Fibroblast of pulmonary artery (primary cell): ENCODE measurements at regions not wholly inside any gene's neighbourhood (a gene's known extent, or its start where the extent isn't known, plus 50 kb on each side); places are given as distances from the start of the nearest gene placed in this dataset.

Experiments used
- DNase-seq: peaks from one replicate; pipeline ENCODE4 v3.0.0-alpha.2; 2010; ENCODE audit warnings: low read depth
- H3K4me3 ChIP-seq: replicated peaks from 2 replicates; pipeline ENCODE4 v1.5.1; 2011; ENCODE audit warnings: low read depth, mild to moderate bottlenecking, control low read depth, low read length, moderate library complexity
- TF ChIP-seq, protein P1 (sequence below): IDR thresholded peaks from 2 replicates; pipeline ENCODE4 v1.5.1; 2011; ENCODE audit warnings: mild to moderate bottlenecking, control low read depth, low read length, inconsistent platforms; ENCODE audit errors: missing control alignments

DNA sequence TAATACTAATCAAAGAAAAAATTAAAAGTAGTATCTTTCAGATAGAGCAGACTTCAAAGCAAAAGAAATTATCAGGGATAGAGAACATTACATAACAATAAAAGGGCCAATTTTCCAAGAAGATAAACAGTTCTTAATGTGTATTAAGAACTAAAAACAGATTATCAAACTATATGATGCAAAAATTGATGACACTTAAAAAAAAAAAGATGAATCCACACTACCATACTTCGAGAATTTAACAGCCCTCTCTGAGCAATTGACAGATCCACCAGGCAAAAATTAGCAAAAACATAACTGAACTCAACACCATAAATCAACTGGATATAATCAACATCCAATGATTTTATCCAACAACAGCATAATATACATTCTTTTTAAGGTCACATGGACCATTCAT, 686.5 kb downstream of the LRFN5 start:
- TF ChIP-seq, protein P1, sequence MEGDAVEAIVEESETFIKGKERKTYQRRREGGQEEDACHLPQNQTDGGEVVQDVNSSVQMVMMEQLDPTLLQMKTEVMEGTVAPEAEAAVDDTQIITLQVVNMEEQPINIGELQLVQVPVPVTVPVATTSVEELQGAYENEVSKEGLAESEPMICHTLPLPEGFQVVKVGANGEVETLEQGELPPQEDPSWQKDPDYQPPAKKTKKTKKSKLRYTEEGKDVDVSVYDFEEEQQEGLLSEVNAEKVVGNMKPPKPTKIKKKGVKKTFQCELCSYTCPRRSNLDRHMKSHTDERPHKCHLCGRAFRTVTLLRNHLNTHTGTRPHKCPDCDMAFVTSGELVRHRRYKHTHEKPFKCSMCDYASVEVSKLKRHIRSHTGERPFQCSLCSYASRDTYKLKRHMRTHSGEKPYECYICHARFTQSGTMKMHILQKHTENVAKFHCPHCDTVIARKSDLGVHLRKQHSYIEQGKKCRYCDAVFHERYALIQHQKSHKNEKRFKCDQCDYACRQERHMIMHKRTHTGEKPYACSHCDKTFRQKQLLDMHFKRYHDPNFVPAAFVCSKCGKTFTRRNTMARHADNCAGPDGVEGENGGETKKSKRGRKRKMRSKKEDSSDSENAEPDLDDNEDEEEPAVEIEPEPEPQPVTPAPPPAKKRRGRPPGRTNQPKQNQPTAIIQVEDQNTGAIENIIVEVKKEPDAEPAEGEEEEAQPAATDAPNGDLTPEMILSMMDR, result no peak
- no peak for DNase-seq
- no peak overlapping the region for H3K4me3 ChIP-seq

DNA sequence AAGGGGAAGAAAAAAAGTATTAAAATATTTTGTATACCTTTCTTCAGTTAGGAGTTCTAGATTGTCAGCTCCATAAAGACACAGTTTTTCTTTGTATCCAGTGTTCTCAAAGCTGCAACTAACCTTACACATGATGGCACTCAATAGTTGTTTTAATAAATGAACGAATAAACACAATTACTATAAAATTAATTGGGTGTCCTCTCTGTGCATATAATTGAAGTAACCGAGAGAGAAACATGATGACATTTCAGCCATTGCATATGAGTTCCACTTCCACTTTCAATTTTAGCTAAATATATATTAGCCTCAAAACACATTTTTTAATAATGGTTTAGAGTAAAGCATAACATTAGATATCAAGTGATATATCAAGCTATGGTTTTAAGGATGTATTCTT, 671.2 kb downstream of the LRFN5 start:
- no peak overlapping the region for H3K4me3 ChIP-seq
- TF ChIP-seq, protein P1, result no peak
- no peak for DNase-seq

DNA sequence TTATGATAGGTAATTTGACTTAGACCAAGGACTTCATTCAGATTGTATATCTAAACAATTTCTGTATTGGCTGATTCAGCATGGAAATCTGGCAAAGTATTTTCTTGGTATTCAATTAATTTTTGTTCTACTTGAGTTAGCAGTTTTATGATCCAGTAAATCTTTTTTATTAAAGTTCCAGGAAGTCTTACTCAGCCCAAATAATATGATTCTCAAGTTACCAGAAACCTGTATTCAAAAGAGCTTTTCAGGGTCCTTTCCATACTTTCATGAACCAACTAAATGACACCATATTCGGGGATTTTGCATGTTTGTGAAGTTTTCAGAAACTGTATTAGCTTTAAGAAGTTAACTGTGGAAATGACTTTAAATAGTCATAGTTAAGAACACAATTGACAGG, 662.6 kb downstream of the LRFN5 start:
- no peak for DNase-seq
- TF ChIP-seq, protein P1, result no peak
- H3K4me3 ChIP-seq, result no peak overlapping the region

DNA sequence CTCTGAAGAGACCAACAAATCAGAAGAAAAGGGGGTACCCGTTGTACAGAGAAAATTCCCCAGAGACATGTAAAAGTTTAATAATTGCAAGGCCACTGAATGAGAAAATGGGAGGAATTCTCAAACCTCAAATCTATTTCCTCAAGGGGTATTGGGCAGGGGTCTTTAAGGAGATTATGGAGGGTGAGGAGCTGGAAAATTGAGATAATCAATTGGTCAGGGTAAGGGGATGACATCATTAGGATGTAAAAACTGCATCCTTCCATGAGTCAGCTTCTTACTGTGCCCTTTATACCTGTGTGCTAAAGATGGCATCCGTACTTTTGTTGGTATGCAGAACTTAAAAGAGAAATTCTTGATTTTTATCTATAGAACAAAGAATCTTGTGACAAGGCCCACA, 641.5 kb downstream of the LRFN5 start:
- DNase-seq, result no peak
- TF ChIP-seq, protein P1, result no peak
- no peak overlapping the region for H3K4me3 ChIP-seq

DNA sequence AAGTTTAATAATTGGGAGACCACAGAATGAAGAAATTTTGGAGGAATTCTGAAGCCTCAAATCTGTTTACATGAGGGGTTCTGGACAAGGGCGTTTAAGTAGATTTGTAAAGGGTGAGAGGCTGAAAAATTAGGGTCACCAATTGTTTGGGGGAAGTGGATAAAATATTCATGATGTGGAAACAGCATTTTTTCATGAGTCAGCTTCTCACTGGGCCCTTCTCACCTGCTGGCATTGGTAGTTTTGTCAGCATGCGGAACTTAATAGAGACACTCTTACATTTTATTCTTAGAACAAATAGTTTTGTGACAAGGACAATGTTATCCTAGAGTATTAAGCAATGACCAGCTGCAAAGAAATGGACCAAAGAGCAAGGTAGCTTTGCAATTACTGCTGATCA, 634.4 kb downstream of the LRFN5 start:
- no peak overlapping the region for H3K4me3 ChIP-seq
- TF ChIP-seq, protein P1, result no peak
- no peak for DNase-seq

DNA sequence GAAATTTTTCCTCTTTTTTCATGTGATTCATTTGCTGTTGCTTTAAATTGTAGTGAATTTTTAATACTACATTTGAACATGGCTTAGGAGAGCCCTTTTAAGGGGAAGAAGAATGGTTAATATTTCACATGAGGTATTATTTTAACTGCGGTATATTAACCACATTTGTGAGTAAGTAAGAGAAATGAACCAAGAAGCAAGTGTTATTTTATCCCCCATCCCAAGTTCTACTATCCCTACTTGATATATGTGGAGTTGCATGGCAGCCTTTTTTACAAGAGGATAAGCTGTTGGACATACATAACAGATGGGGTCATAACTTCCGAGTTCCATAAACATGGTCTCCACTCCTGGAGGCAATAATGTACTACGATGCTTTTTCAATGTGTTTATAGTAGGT, 623.3 kb downstream of the LRFN5 start:
- H3K4me3 ChIP-seq, result no peak overlapping the region
- no peak for DNase-seq
- TF ChIP-seq, protein P1, result no peak

DNA sequence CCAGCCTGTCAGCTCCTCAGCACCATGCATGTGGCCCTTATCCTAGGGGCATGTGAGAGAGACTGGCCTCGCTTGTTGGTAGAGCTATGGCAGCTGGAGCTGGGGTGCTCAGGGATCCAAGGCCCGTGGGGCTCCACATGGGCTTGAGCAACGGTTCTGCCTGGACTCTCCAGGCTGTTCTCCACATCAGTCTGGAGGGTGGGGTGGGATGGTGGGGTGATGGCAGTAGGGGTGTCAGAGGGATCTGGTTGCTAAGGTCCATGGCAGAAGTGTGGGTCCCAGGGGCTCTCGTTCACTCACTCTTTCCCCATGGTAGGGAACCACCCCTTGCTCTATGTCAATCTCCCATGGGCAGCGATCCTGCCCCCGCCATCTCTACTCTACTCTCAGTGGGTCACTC, 622.6 kb downstream of the LRFN5 start:
- no peak overlapping the region for H3K4me3 ChIP-seq
- no peak for DNase-seq
- TF ChIP-seq, protein P1, result no peak
